GM12878 (cell line): ENCODE measurements at regions not wholly inside any gene's neighbourhood (a gene's known extent, or its start where the extent isn't known, plus 50 kb on each side); places are given as distances from the start of the nearest gene placed in this dataset.

Source experiments
- ATF7 ChIP-seq: fragments of 450-650 bp; IDR thresholded peaks from 2 replicates; pipeline ENCODE4 v1.6.1; 2016; ENCODE audit warnings: low read depth, mild to moderate bottlenecking
- BRCA1 ChIP-seq: IDR thresholded peaks from 2 replicates; pipeline ENCODE4 v1.6.1; 2011; ENCODE audit warnings: low read depth, low read length, improper control_type of control experiment
- CBFB ChIP-seq: IDR thresholded peaks from 2 replicates; pipeline ENCODE4 v1.6.1; 2016; ENCODE audit warnings: antibody characterized with exemption, low read depth
- CBX3 ChIP-seq: fragments of 200-600 bp; sonication (generic); IDR thresholded peaks from 2 replicates; pipeline ENCODE4 v1.6.1; 2016; ENCODE audit warnings: low read depth, borderline replicate concordance
- CBX5 ChIP-seq: sonication (generic); IDR thresholded peaks from 2 replicates; pipeline ENCODE4 v1.6.1; 2016; ENCODE audit warnings: low read depth, moderate library complexity, mild to moderate bottlenecking, inconsistent platforms
- JUNB ChIP-seq: IDR thresholded peaks from 2 replicates; pipeline ENCODE4 v1.6.1; 2016; ENCODE audit warnings: antibody characterized with exemption, mild to moderate bottlenecking
- TF ChIP-seq, protein P1 (sequence below): IDR thresholded peaks from 2 replicates; pipeline ENCODE4 v1.6.1; 2012; ENCODE audit warnings: mild to moderate bottlenecking, low read depth, low read length
- TF ChIP-seq, protein P2 (sequence below): IDR thresholded peaks from 2 replicates; pipeline ENCODE4 v1.6.1; 2012; ENCODE audit warnings: low read depth, low read length, improper control_type of control experiment
- TF ChIP-seq, protein P3 (sequence below): fragments of 450-650 bp; IDR thresholded peaks from 2 replicates; pipeline ENCODE4 v1.6.1; 2016; ENCODE audit warnings: mild to moderate bottlenecking
- TF ChIP-seq, protein P4 (sequence below): fragments of 150-350 bp; IDR thresholded peaks from 2 replicates; pipeline ENCODE4 v1.6.1; 2014; ENCODE audit warnings: mild to moderate bottlenecking, low read depth, low read length

DNA sequence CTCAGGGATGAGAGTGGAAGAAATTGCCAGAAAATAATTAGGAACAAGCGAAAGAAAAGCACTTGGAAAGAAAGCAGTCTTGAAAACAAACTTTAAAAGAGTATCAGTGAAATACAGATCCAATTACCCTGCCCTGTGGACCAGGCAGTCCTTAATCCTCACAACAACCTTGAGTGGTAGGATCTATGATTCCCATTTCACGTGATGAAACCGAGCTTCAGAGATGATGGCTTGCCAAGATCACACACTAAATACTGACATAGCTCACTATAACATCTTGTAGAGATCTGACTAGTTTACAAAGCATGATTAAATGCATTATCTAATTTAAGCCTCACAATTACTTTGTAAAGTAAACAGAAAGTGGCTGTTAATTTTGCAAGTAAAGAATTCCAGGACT, 55.5 kb upstream of the ABCA1 start (continued):
- TF ChIP-seq, protein P1, sequence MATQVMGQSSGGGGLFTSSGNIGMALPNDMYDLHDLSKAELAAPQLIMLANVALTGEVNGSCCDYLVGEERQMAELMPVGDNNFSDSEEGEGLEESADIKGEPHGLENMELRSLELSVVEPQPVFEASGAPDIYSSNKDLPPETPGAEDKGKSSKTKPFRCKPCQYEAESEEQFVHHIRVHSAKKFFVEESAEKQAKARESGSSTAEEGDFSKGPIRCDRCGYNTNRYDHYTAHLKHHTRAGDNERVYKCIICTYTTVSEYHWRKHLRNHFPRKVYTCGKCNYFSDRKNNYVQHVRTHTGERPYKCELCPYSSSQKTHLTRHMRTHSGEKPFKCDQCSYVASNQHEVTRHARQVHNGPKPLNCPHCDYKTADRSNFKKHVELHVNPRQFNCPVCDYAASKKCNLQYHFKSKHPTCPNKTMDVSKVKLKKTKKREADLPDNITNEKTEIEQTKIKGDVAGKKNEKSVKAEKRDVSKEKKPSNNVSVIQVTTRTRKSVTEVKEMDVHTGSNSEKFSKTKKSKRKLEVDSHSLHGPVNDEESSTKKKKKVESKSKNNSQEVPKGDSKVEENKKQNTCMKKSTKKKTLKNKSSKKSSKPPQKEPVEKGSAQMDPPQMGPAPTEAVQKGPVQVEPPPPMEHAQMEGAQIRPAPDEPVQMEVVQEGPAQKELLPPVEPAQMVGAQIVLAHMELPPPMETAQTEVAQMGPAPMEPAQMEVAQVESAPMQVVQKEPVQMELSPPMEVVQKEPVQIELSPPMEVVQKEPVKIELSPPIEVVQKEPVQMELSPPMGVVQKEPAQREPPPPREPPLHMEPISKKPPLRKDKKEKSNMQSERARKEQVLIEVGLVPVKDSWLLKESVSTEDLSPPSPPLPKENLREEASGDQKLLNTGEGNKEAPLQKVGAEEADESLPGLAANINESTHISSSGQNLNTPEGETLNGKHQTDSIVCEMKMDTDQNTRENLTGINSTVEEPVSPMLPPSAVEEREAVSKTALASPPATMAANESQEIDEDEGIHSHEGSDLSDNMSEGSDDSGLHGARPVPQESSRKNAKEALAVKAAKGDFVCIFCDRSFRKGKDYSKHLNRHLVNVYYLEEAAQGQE = no peak
- TF ChIP-seq, protein P2, sequence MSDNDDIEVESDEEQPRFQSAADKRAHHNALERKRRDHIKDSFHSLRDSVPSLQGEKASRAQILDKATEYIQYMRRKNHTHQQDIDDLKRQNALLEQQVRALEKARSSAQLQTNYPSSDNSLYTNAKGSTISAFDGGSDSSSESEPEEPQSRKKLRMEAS = no peak
- TF ChIP-seq CBX5 = no peak
- TF ChIP-seq, protein P3, sequence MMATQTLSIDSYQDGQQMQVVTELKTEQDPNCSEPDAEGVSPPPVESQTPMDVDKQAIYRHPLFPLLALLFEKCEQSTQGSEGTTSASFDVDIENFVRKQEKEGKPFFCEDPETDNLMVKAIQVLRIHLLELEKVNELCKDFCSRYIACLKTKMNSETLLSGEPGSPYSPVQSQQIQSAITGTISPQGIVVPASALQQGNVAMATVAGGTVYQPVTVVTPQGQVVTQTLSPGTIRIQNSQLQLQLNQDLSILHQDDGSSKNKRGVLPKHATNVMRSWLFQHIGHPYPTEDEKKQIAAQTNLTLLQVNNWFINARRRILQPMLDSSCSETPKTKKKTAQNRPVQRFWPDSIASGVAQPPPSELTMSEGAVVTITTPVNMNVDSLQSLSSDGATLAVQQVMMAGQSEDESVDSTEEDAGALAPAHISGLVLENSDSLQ = no peak
- no peak for TF ChIP-seq CBFB
- TF ChIP-seq, protein P4, sequence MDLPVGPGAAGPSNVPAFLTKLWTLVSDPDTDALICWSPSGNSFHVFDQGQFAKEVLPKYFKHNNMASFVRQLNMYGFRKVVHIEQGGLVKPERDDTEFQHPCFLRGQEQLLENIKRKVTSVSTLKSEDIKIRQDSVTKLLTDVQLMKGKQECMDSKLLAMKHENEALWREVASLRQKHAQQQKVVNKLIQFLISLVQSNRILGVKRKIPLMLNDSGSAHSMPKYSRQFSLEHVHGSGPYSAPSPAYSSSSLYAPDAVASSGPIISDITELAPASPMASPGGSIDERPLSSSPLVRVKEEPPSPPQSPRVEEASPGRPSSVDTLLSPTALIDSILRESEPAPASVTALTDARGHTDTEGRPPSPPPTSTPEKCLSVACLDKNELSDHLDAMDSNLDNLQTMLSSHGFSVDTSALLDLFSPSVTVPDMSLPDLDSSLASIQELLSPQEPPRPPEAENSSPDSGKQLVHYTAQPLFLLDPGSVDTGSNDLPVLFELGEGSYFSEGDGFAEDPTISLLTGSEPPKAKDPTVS = no peak
- TF ChIP-seq ATF7 = no peak
- no peak for TF ChIP-seq JUNB
- TF ChIP-seq CBX3 = no peak
- no peak for TF ChIP-seq BRCA1
- TF ChIP-seq, all 136 proteins: peak for 0
